ENCODE measurements at regions not wholly inside any gene's neighbourhood (a gene's known extent, or its start where the extent isn't known, plus 50 kb on each side); places are given as distances from the start of the nearest gene placed in this dataset.

- DNase-seq (ENCODE audit: low read depth in 2 of 3, low spot score in 2 of 3) = no peak
These were observed 280.9 kb downstream of the RPRM start for GRCh38 chr2:153197402-153198386.

DNA sequence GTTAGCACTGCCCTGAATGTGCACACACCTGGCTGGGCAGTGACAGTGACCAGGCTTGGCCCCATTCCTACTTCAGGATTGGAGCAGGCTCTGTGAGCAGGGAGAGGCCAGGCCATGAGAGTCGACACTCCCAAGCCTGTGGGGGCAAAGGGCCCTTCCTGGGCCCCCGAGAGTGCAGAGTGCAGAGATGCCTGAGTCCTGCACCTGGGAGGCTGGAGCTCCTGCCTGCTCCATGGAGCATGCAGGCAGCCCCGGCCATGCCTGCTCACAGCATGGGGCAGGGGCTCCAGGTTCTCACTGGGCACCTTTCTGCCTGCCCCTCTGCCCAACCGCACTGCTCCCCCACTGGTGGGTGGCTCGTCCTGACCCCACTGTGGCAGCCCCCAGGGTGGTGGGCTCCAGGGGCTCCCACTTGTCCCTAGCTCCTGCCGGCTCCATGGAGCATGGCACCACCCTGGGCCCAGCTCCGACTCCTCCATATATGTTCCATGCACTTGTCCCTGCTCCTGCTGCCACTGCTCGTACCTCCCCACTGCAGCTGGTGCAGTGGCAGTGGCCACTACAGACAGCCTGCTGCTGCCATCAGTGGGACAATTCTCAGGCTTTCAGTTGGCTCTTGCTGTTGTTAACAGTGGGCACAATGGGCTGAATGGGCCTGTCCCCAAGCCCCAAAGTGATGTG is 282.0 kb downstream of the RPRM start:
- DNase-seq (ENCODE audit: low read depth in 2 of 3, low spot score in 2 of 3) = no peak

- no peak for DNase-seq (ENCODE audit: low read depth in 2 of 3, low spot score in 2 of 3)
These were observed 283.2 kb downstream of the RPRM start for GRCh38 chr2:153195342-153195741.

GRCh38 chr2:153189091-153189888 is 289.3 kb downstream of the RPRM start:
- no peak for DNase-seq (ENCODE audit: low read depth in 2 of 3, low spot score in 2 of 3)

DNA sequence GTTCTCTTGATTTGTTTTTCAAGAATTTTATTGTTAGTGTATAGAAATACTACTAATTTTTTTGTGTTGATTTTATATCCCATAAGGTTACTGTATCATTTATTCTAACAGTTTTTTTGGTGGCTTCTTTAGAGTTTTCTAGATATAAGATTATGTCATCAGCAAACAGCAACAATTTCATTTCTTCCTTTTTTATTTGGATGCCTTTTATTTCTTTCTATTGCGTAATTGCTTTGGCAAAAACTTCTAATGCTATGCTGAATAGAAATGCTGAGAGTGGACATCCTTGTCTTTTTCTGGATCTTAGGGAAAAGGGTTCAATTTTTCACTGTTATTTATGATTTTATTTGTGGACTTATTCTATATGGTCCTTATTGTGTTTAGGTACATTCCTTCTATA is 298.8 kb downstream of the RPRM start:
- no peak for DNase-seq (ENCODE audit: low read depth in 2 of 3, low spot score in 2 of 3)

DNA sequence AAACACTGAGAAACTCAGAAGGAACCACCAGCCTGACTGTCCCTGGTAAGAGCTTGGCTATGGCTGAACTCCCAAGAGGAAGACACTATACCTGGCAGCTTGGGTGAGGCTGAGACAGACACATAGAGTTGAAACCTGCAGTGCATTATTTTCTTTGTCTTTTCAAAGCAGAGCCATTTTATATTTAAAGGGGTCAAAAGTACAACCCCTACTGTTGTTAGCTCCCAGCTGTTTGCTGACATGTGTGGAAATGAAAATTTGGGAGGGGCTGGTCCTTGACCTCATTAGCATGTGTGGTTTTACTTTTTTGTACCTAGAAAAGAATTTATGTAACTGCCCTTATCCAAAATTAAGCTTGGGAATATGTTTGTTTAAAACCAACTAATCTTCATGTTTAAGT is 309.0 kb downstream of the RPRM start:
- no peak for DNase-seq (ENCODE audit: low read depth in 2 of 3, low spot score in 2 of 3)

- no peak for DNase-seq (ENCODE audit: low read depth in 2 of 3, low spot score in 2 of 3)
These were observed 313.5 kb downstream of the RPRM start for GRCh38 chr2:153165021-153165420.

DNA sequence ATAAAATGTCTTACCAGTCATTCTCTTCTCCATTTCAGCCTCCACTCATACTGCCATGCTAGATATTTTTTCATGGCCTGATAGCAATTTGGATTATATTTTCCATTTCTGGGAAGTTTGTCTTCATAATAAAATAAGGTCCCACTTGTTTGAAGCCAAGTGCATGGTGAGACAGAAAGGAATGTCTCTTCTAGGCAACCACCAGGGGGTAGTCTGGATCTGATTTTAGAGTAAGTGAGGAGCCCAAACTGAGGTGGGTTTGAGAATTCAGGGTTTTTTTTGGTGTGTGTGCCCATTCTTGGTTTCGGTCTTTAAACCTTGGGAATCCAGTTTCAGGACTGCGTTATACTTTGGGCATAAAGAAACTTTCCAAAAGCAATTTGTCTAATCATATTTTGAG is 315.5 kb downstream of the RPRM start:
- no peak for DNase-seq (ENCODE audit: low read depth in 2 of 3, low spot score in 2 of 3)

DNA sequence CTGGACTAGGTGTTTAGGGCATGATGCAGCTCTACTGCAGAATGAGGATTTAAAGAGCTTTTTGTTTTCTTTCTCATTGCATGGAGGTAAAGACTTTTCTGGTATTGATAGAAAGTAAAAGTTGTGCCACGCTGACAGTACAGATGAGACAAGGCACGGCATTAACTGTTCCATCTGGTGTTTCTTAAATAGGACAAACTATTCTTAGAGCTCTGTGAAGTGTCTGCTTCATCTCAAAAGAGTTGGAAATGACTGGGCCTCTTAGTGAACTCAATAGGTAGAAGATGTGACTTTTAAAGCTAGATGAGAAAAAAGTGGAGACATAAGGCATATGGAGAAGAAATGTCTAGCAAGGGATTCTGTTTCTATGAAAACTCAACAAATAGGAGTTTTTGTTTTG is 321.8 kb downstream of the RPRM start:
- no peak for DNase-seq (ENCODE audit: low read depth in 2 of 3, low spot score in 2 of 3)

GRCh38 chr2:153152036-153152435 is 326.5 kb downstream of the RPRM start:
- no peak for DNase-seq (ENCODE audit: low read depth in 2 of 3, low spot score in 2 of 3)

DNA sequence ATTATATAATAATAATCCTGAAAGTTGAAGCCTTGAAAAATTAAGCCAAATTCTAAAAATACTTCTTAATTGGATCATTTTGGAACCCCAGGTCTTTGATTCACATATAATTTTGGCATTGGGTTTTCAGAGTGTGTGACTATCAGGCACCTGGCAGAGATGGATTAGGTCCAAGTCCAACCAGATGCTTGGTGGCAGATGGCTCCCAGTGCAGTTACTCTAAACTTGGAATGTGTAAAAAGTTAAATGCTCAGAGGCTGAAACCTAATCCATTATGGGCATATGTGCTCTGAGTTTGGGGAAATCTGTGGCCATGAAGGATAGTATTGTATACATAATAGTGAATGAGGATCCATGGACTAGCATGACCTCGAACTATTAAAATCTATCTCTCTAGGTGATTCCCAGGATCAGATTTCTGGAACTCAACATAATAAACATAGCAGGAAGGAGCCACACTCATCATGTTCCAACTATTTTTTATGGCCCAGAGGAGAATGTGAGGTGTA is 333.0 kb downstream of the RPRM start:
- no peak for DNase-seq (ENCODE audit: low read depth in 2 of 3, low spot score in 2 of 3)

GRCh38 chr2:153143540-153143939 is 335.0 kb downstream of the RPRM start:
- DNase-seq (ENCODE audit: low read depth in 2 of 3, low spot score in 2 of 3) = no peak

GRCh38 chr2:153140498-153140897 is 338.1 kb downstream of the RPRM start:
- no peak for DNase-seq (ENCODE audit: low read depth in 2 of 3, low spot score in 2 of 3)

DNA sequence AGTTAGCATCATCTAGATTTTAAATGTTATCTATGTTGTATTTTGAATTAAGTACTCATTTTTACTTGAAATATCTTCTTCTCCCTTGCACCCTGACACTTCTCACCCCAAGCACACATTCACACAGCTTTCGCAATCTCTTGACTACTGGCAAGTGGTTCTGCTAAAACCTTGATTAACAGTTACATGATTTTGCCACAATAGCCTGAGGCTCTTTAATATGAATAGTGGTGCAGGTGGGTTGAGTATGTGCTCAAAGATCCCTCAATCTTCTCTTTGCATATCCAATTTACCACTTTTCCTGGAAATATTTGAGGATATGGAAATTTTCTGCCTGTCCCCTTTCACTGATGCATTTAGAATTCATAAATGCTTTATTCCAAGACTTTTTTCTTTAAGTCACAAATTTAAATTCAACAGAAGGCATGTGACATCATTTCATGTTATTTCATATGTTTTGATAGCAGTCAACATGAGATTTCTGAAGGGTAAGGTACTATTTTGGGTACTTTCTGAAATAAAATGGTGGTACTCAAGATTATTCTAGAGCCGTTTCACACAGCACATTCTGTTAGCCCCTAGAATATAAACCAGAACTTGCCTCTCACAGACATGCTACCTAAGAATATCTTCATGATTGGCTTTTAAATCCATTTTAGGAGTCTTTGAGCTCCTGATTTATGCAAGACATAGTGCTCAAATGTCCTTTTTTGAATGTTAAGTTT is 339.7 kb downstream of the RPRM start:
- DNase-seq (ENCODE audit: low read depth in 2 of 3, low spot score in 2 of 3) = no peak

DNA sequence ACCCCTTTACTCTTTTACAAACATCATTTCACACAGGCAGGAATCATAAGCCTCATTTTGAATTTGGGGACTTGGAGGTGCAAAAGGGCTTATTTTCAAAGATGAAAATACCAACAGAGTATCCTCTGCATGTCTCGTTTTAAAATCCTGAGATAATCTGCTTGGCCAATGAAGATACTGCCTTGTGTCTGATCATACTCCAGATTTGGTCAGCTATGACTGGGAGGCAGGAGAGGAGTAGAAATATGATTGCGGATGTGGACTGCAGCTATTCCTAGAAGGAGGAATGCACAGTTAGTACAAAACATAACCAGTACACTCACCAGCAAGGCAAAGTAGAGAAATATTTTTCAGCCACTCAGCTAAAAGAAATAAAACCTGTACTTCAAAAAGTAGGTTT is 342.3 kb downstream of the RPRM start:
- DNase-seq (ENCODE audit: low read depth in 2 of 3, low spot score in 2 of 3) = no peak

DNA sequence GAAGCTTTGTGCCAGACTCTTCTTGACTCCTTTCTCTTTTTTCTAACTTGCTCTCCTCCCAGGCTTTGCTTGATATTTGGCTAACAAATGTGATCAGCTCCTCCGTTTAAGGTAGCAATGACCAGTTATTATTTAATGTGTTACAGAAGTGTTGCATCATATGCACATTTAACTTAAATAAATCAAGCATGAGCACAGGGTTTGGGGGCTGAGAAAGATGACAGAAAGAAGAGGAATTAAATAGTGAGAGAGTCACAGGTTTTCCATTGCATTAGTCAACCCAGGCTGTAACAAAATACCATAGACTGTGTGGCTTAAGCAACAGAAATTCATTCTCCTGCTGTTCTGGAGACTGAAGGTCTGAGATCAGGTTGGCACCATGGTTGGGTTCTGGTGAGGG is 343.8 kb downstream of the RPRM start:
- DNase-seq (ENCODE audit: low read depth in 2 of 3, low spot score in 2 of 3) = no peak

DNA sequence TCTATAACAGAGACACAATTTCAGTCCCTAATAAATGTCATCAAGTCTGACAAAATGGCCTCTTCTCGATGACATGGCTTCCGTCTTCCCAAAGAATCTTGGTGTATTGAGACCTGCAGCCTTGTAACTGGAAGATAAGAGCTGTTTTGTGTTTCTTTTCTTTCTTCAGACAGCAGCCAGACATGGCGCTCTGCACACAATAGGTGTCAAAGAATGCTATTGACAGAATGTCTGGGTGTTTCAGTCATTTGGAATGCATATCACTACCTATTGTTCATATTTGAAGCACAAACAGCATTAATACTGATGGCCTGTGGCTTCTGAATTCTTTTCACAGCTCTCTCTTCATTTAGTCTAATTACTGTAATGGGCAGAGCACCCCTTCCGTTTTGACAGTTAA is 344.8 kb downstream of the RPRM start:
- DNase-seq (ENCODE audit: low read depth in 2 of 3, low spot score in 2 of 3) = no peak

DNA sequence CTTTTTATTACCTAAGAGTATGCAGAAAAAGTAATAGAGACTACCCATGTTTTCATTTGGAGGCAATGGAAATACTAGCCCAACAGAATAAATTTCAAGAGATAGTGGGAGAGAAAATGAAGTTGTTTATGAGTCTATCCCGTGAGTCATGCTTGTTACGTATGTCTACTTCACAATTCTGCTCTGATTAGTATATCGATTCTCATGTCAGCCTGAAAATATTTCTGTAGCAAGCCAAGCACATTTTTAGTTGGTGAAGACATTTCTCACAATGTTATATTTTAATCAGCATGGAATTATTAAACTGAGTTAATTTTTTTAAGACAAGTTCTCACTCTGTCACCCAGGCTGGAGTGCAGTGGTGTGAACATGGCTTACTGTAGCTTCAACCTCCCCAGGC is 346.1 kb downstream of the RPRM start:
- DNase-seq (ENCODE audit: low read depth in 2 of 3, low spot score in 2 of 3) = no peak

DNA sequence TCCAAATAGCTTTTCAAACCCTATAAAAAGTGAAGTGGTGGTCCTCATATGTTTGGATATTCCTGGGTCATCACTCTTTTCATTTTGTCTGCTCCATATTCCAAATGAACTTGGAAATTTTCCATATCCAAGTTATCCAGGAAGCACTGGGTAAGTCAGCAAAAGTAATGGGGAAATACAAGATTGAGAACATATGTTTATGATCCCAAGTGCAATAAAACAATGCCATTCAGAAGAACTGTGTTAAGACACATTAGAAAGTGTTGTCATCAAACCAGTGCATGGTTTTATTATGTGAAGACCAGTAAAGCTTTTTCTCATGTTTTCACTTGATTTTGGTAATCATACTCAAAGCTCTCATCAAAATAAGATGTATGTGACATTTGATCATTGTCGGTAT is 363.4 kb downstream of the RPRM start:
- DNase-seq (ENCODE audit: low read depth in 2 of 3, low spot score in 2 of 3) = no peak

DNA sequence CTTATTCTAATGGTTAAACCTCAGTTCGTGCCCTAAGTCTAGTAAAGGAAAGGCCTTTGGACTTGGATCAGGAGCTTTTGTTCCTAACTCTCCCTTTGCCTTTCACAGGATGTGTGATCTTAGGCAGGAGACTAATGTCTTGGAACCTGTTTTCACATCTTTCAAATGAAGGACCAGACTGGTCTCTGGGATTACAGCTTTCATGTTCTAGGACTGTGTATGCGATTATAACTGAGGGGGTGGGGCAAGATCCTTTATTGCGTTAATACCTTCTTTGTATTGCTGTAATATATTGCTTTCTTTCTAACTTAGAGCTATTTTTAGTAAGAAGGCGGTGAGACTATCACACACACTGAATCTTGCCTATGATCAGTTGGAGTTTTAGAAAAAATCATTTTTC is 368.1 kb downstream of the RPRM start:
- no peak for DNase-seq (ENCODE audit: low read depth in 2 of 3, low spot score in 2 of 3)

DNA sequence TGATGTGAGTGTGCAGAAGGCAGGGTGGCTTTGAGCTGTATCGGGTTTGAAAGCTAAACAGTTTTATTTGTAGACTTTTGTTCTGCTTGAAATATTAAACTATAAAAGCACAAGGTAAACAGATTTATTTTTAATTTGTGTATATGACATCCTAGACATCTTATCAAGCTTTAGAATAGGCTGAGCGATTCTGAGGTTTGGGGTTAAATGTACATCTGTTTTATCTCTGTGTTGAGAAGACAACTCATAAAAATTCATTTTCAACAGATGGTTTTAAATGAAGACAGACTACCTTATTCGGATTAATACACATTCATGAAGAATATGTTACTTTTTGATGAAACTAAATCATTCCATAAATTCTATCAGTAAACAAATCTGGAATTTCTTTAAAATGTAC is 368.8 kb downstream of the RPRM start:
- no peak for DNase-seq (ENCODE audit: low read depth in 2 of 3, low spot score in 2 of 3)
